NCI-H128 (cell line): ENCODE measurements at regions not wholly inside any gene's neighbourhood (a gene's known extent, or its start where the extent isn't known, plus 50 kb on each side); places are given as distances from the start of the nearest gene placed in this dataset.
"Not testable (repeated sequence)": the region's sequence is repeated elsewhere in the genome, so short reads cannot be mapped to it uniquely, and the experiment has no call there.

Source experiments
- DNase-seq: peaks from one replicate; lab custom pipeline; 2025; ENCODE audit not compliant: unreplicated experiment; lab: John Stamatoyannopoulos, UW

DNA sequence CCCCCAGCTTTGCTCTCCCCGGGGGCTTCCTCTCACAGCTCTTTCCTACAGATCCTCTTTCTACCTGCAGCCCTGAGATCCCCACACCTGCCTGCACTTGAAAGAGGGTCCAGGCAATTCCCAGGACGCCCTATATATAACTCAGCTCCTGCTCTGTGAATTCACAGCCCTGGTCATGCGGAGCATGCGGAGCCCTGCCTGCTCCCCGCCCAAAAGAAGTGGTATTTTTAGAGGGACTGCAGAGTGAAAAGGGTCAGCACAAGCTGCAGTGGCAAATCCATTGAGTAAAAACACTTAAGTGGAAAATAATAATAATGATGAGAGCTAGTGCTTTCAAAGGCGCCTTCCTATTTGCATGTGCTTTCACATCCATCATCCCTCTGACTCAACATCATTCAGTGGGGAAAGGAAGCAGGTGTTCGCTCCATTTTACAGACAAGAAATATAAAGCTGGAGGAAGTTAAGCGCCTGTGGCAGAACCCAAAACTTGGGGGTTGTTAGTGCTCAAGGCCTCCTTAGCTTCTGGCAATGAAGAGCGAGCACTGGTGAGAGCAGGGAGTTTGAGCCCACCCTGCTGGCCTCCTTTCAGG is 76.3 kb upstream of the LIPC start:
- DNase-seq, result peak; percentile 37

GRCh38 chr15:58355973-58356372 is 75.8 kb upstream of the LIPC start:
- no peak for DNase-seq

DNA sequence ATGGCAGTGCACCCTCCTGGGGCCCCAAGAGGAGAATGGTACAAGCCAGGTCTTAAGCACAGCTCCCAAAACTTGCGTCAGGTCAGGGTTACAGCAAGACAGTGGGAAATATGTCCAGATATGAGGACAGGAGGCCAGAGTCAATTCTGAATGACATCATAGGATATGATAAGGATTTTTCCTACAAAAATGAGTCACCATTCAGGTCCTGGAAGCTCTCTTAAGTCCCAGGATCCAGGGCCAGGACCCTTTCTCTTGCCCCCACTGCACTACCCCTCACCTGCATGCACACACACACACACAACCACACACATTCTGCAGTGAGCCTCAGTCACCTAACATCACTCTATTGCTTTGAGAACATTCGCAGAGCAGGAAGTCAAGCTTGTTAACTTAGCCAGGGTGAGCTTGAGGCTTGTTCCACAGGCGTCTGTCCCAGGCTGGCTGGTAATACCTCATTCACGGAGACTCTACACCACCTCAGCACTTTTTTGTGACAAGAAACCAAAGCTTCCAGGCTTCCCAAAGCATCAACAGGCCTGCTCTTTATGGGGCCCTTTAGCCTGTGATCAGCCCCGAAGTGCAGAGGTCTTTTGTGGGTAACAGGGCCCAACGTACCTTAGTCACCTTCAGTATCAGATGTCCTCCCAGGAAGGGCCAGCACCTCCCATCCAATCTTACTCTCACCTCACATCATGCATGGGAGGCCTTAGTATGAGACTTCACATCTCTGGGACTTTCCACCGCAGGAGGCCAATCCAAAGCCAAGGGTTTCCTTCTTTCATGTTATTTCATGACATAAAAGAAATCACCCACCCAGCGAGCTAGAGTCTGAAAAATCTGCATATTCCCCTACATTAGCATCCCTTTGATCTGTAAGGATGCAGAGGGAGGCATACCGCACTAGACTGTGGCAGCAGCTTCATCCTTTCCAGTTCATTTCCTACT is 74.0 kb upstream of the LIPC start:
- no peak for DNase-seq

DNA sequence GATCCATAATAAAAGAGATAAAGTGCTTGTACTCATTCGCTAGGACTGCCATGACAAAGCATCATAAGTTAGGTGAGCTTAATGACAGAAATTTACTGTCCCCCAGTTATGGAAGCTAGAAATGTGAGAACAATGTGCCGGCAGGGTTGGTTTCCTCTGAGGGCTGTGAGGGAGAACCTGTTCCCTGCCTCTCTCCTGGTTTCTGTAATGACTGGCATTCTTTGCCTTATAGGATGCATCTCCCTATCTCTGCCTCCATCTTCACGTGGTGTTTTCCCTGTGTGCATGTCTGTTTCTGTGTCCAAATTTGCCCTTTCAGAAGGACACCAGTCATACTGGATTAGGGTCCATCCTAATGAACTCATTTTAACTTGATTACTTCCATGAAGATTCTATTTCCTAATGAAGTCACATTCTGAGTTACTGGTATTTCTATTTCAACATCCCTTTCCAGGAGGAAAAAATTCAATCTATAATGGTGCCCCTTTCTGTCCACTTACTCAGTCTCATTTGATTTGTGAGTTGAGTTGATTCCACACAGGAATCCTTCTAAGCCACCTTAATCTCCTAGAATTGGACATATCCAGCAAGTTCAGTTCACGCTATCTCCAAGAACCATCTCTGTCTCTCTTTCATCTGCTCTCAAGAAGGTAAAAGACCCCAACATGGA is 71.2 kb upstream of the LIPC start:
- no peak for DNase-seq

- DNase-seq, result peak; percentile 27
Measured at GRCh38 chr15:58361273-58361759, 70.5 kb upstream of the LIPC start.

GRCh38 chr15:58362262-58362922 is 69.4 kb upstream of the LIPC start:
- DNase-seq, result no peak

DNA sequence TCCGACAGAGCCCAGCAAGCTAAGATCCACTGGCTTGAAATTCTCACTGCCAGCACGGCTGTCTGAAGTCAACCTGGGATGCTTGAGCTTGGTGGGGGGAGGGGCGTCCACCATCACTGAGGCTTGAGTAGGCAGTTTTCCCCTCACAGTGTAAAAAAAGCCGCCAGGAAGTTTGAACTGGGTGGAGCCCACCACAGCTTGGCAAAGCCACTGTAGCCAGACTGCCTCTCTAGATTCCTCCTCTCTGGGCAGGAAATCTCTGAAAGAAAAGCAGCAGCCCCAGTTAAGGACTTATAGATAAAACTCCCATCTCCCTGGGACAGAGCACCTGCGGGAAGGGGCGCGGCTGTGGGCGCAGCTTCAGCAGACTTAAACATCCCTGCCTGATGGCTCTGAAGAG is 68.7 kb upstream of the LIPC start:
- not testable (repeated sequence) for DNase-seq

GRCh38 chr15:58363673-58364072 is 68.1 kb upstream of the LIPC start:
- not testable (repeated sequence) for DNase-seq

- DNase-seq, result not testable (repeated sequence)
Measured at GRCh38 chr15:58365098-58365497, 66.7 kb upstream of the LIPC start.

DNA sequence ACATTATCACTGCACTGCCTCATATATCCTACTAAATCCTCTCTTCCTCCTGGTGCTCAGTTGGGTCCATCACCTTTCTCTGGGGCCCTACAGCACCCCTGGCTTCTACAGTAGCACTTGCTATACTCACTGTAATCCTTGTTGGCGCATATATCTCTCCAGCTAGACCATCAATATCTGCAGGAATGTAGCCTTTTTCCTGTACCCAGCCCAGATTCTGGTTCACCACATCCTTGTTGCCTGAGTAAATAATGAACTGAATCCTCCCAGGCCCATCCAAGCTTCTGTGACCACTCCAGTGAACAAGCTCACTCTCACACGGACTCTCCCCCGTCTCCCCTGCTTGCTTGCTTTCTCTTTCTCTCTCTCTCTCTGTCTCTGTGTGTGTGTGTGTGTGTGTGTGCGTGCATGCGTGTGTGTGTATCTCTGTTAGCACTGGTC is 62.5 kb upstream of the LIPC start:
- no peak for DNase-seq

- no peak for DNase-seq
Measured at GRCh38 chr15:58369956-58370355, 61.8 kb upstream of the LIPC start.

- DNase-seq, result no peak
Measured at GRCh38 chr15:58374147-58374546, 57.6 kb upstream of the LIPC start.

- DNase-seq, result no peak
Measured at GRCh38 chr15:58377193-58377592, 54.6 kb upstream of the LIPC start.

DNA sequence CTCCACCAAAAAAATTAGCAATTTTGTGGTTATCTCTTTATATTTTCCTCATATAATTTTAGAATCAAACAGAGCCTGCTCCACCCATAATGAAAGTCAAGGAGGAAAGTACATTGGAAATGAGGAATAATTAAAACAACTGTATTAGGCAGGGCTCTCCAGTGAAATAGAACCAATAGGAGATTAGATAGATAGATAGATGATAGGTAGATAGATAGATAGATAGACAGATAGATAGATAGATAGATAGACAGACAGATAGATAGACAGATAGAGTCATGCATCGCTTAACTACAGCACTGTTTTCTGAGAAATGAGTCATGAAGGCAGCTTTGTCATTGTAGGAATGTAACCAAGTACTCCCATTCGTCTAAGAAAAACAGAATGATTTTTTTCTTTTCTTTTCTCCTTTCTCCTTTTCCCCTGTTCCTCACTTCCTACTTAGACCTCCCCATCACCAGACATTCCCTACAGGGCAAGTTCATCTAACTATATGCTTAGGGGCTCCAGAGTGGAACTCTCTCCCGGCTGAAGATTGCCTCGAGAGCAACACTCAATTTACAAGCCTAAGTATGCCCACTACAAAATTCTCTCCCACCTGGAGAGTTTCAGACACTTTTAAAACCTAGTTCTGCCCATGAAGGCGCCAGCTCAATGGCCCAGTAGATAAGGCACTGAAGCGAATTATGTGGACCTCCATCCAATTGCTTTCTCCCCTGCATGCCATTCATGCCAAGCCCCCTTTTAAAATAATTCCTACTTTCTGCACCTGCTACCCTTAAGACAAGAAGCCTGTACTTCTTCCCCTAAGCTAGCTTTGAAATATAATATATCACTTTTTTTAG is 53.3 kb upstream of the LIPC start:
- no peak for DNase-seq

DNA sequence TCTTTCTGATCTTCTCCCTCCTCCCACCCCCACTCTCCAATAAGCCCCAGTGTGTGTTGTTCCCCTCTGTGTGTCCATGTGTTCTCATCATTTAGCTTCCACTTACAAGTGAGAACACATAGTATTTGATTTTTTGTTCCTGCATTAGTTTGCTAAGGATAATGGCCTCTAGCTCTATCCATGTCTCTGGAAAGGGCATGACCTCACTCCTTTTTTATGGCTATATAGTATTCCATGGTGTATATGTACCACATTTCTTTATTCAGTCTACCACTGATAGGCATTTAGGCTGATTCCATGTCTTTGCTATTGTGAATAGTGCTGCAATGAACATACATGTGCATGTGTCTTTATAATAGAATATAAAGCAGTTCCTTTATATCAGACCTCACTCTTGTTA is 52.3 kb upstream of the LIPC start:
- not testable (repeated sequence) for DNase-seq

- DNase-seq, result no peak
Measured at GRCh38 chr15:58380280-58380945, 51.4 kb upstream of the LIPC start.

DNA sequence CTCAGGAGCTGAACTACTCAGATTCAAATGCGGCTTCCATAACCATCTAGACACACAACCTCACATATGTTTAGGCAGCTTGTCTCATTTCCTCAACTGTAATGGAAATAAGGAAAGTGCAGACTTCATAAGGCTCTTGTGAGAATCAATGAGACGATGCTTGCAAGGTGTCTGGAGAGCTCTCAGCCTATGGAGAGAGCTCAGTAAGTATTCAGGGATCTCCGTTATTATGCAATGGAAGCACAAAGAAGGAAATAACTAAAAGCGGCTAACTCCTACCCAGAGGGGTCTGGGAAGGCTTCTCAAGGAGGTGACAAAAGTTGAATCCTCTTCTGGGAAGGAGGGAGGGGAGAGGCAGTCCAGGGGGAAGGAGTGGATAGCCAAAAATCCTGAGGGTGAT is 50.1 kb upstream of the LIPC start:
- no peak for DNase-seq
